ENCODE measurements at regions not wholly inside any gene's neighbourhood (a gene's known extent, or its start where the extent isn't known, plus 50 kb on each side); places are given as distances from the start of the nearest gene placed in this dataset.

DNA sequence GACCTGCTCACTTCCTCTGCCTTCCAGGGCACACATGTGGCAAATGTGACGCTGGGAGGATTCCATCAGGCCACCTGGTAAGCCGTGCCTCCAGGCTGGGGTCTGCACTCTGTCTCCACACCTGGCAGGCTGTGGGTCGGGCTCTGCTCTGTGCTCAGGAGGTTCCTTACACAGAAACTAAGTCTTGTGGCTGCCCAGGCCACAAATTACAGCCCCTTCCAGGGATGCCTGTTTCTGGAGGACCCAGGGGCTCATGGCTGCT is 58.2 kb downstream of the RMI2 start:
- no peaks in the 10 kb centered on the region for H3K27me3 ChIP-seq (replicated peaks; ENCODE audit: control insufficient read depth, insufficient read depth, low read length)
- no peaks in the 10 kb centered on the region for H3K4me1 Mint-ChIP-seq (ENCODE audit: low read depth, unreplicated experiment)
- POLR2A ChIA-PET = no interaction called here
- H3K36me3 ChIP-seq (ENCODE audit: control insufficient read depth, insufficient read depth, low read length) = no peaks in the 10 kb centered on the region
- no peak overlapping the region for H3K27ac Mint-ChIP-seq (ENCODE audit: unreplicated experiment)
- no peaks in the 10 kb centered on the region for H3K9me3 Mint-ChIP-seq (ENCODE audit: unreplicated experiment)
- no peaks in the 10 kb centered on the region for H3K9me3 ChIP-seq
- no peak for DNase-seq
- no peaks in the 10 kb centered on the region for H3K4me1 ChIP-seq
- no peak overlapping the region for H3K4me3 Mint-ChIP-seq (ENCODE audit: unreplicated experiment)
- H3K36me3 Mint-ChIP-seq (ENCODE audit: insufficient read depth, unreplicated experiment) = no peaks in the 10 kb centered on the region
- intact Hi-C loops (cut with micrococcal nuclease; ENCODE audit: unreplicated experiment) = loop anchor here (10.0 kb wide), 1 partner anchor 411 kb away; no protein-coding TSS in a partner anchor
- TF ChIP-seq, protein P1, sequence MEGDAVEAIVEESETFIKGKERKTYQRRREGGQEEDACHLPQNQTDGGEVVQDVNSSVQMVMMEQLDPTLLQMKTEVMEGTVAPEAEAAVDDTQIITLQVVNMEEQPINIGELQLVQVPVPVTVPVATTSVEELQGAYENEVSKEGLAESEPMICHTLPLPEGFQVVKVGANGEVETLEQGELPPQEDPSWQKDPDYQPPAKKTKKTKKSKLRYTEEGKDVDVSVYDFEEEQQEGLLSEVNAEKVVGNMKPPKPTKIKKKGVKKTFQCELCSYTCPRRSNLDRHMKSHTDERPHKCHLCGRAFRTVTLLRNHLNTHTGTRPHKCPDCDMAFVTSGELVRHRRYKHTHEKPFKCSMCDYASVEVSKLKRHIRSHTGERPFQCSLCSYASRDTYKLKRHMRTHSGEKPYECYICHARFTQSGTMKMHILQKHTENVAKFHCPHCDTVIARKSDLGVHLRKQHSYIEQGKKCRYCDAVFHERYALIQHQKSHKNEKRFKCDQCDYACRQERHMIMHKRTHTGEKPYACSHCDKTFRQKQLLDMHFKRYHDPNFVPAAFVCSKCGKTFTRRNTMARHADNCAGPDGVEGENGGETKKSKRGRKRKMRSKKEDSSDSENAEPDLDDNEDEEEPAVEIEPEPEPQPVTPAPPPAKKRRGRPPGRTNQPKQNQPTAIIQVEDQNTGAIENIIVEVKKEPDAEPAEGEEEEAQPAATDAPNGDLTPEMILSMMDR (IDR thresholded peaks at IDR 0.05; ENCODE audit: insufficient read depth in 1 of 2, low read depth in 1 of 2, low read length in 1 of 2, severe bottlenecking in 1 of 2, unreplicated experiment in 1 of 2) = no peak
- BruUV-seq (replicated peaks) = no TSS peak
- CTCF ChIA-PET = no interaction called here
- no peak overlapping the region for H3K4me3 ChIP-seq (ENCODE audit: low read depth, low read length)
- H3K27me3 Mint-ChIP-seq (ENCODE audit: insufficient read depth, unreplicated experiment) = no peaks in the 10 kb centered on the region

DNA sequence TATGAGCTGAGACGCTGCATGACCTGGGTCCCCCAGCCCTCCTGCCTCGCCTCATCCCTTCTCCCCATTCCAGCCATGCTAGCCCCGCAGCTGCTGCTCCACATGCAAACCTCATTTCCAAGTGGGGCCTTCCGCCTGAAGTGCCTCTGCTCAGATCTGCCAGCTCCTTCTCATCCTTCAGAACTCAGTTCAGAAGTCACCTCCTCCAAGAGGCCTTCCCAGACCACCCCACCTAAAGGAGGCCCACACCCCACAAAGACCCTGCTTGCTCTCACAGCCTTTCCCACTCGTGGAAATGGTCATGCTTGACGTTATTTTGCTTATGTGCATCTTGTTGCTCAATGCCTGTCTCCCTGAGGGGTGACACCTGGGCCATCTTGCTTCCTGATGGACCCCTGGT is 58.7 kb downstream of the RMI2 start:
- no peaks in the 10 kb centered on the region for H3K36me3 Mint-ChIP-seq (ENCODE audit: insufficient read depth, unreplicated experiment)
- no peak overlapping the region for H3K4me3 ChIP-seq (ENCODE audit: low read depth, low read length)
- H3K27me3 ChIP-seq (replicated peaks; ENCODE audit: control insufficient read depth, insufficient read depth, low read length) = no peaks in the 10 kb centered on the region
- H3K27me3 Mint-ChIP-seq (ENCODE audit: insufficient read depth, unreplicated experiment) = no peaks in the 10 kb centered on the region
- no peaks in the 10 kb centered on the region for H3K4me1 ChIP-seq
- intact Hi-C loops (cut with micrococcal nuclease; ENCODE audit: unreplicated experiment) = loop anchor here (10.0 kb wide), 1 partner anchor 411 kb away; no protein-coding TSS in a partner anchor
- no peak overlapping the region for H3K4me3 Mint-ChIP-seq (ENCODE audit: unreplicated experiment)
- POLR2A ChIA-PET = no interaction called here
- TF ChIP-seq, protein P1 (IDR thresholded peaks at IDR 0.05; ENCODE audit: insufficient read depth in 1 of 2, low read depth in 1 of 2, low read length in 1 of 2, severe bottlenecking in 1 of 2, unreplicated experiment in 1 of 2) = no peak
- CTCF ChIA-PET = interaction anchor here (2.4 kb wide), 1 partner anchor 8 kb away, joined by 15 read pairs; no protein-coding TSS in a partner anchor
- H3K27ac Mint-ChIP-seq (ENCODE audit: unreplicated experiment) = no peak overlapping the region
- H3K36me3 ChIP-seq (ENCODE audit: control insufficient read depth, insufficient read depth, low read length) = no peaks in the 10 kb centered on the region
- DNase-seq = no peak
- H3K4me1 Mint-ChIP-seq (ENCODE audit: low read depth, unreplicated experiment) = no peaks in the 10 kb centered on the region
- H3K9me3 ChIP-seq = no peaks in the 10 kb centered on the region
- no TSS peak for BruUV-seq (replicated peaks)
- H3K9me3 Mint-ChIP-seq (ENCODE audit: unreplicated experiment) = no peaks in the 10 kb centered on the region

DNA sequence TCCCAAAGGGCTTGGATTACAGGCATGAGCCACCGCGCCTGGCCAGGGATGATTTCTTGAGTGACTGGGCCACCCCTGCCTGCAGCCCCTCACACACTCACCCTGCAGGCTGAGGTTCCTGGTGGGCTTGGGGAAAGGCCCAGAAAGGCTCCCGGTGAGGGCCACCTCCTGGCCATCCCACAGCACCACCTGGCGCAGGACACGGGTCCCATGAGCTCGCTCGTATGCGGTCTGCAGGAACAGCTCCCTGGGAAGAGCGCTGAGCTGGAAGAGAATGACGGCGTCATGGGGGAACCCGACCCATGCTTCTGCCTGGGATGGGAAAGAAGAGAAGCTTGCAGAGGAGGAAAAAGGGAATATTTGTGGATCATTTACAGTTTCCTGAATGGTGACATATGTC is 59.3 kb downstream of the RMI2 start:
- H3K36me3 Mint-ChIP-seq (ENCODE audit: insufficient read depth, unreplicated experiment) = no peaks in the 10 kb centered on the region
- Histone ChIP-seq H3K9me3 (no peaks in the 10 kb centered on the region), H3K4me1 (no peaks in the 10 kb centered on the region), H3K36me3 (ENCODE audit: control insufficient read depth, insufficient read depth, low read length) (no peaks in the 10 kb centered on the region), H3K4me3 (ENCODE audit: low read depth, low read length) (no peak overlapping the region), H3K27me3 (replicated peaks; ENCODE audit: control insufficient read depth, insufficient read depth, low read length) (no peaks in the 10 kb centered on the region)
- POLR2A ChIA-PET = no interaction called here
- CTCF ChIA-PET = interaction anchor here (2.4 kb wide), 1 partner anchor 9 kb away, joined by 15 read pairs; no protein-coding TSS in a partner anchor
- no TSS peak for BruUV-seq (replicated peaks)
- no peaks in the 10 kb centered on the region for H3K27me3 Mint-ChIP-seq (ENCODE audit: insufficient read depth, unreplicated experiment)
- DNase-seq = no peak
- H3K4me1 Mint-ChIP-seq (ENCODE audit: low read depth, unreplicated experiment) = no peaks in the 10 kb centered on the region
- TF ChIP-seq, protein P1 (IDR thresholded peaks at IDR 0.05; ENCODE audit: insufficient read depth in 1 of 2, low read depth in 1 of 2, low read length in 1 of 2, severe bottlenecking in 1 of 2, unreplicated experiment in 1 of 2) = no peak
- H3K4me3 Mint-ChIP-seq (ENCODE audit: unreplicated experiment) = no peak overlapping the region
- H3K9me3 Mint-ChIP-seq (ENCODE audit: unreplicated experiment) = no peaks in the 10 kb centered on the region
- no peak overlapping the region for H3K27ac Mint-ChIP-seq (ENCODE audit: unreplicated experiment)
- intact Hi-C loops (cut with micrococcal nuclease; ENCODE audit: unreplicated experiment) = loop anchor here (1.0 to 10.0 kb wide), 3 partner anchors 8 to 433 kb away; no protein-coding TSS in a partner anchor
